Stimulated activated naive CD8-positive, alpha-beta T cell treated with anti-CD3 and anti-CD28 coated beads, Interleukin-15, amount 100 ng/mL, for 72 hours (primary cell): ENCODE measurements at regions not wholly inside any gene's neighbourhood (a gene's known extent, or its start where the extent isn't known, plus 50 kb on each side); places are given as distances from the start of the nearest gene placed in this dataset.

Experiments used
- ATAC-seq: fragments of 150-1000 bp; cut with Tn5 transposase; 2 replicates; pipeline ENCODE4 v1.10.0; 2021; ENCODE audit warnings: mild to moderate bottlenecking, moderate library complexity
- DNase-seq, 2 donors: peaks; one replicate each; pipeline ENCODE4 v3.0.0; 2021 to 2022
- H3K27ac Mint-ChIP-seq, 2 donors: one replicate each; pipeline ENCODE4 v1.8.0; 2022; ENCODE audit warnings: mild to moderate bottlenecking in 2 of 2, mixed read lengths in 2 of 2, moderate library complexity in 2 of 2
- H3K27me3 Mint-ChIP-seq: one replicate; pipeline ENCODE4 v1.8.0; 2022; ENCODE audit warnings: mixed read lengths
- H3K4me1 Mint-ChIP-seq: one replicate; pipeline ENCODE4 v1.8.0; 2022; ENCODE audit warnings: mild to moderate bottlenecking, mixed read lengths
- H3K4me3 Mint-ChIP-seq, 2 donors: one replicate each; pipeline ENCODE4 v1.8.0; 2022; ENCODE audit warnings: mild to moderate bottlenecking in 2 of 2, mixed read lengths in 2 of 2, moderate library complexity in 1 of 2
- H3K9me3 Mint-ChIP-seq, 2 donors: one replicate each; pipeline ENCODE4 v1.8.0; 2022; ENCODE audit warnings: mixed read lengths in 2 of 2

DNA sequence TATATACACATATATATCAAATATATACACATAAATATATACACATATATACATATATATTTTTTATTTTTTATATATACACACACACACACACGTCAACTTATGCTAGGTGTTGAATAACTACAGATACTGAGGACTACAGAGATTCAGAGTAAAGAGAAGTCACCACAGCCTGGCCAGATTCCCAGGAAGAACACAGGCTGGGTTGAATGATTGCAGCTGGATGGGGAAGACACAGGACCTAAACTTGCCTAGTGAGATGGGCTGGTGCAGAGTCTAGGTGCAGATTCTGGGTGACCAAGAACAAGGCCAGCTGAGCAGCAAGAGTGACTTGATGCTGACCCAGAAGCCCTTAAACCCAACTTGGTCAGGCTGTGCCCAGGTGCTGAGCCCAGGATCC, 241.3 kb downstream of the KCTD12 start:
- Mint-ChIP-seq H3K9me3 (no peaks in the 10 kb centered on the region), H3K27me3 (no peaks in the 10 kb centered on the region), H3K4me3 (no peak overlapping the region), H3K27ac (no peak overlapping the region), H3K4me1 (no peaks in the 10 kb centered on the region)
- no peak for DNase-seq
- no peak for ATAC-seq

DNA sequence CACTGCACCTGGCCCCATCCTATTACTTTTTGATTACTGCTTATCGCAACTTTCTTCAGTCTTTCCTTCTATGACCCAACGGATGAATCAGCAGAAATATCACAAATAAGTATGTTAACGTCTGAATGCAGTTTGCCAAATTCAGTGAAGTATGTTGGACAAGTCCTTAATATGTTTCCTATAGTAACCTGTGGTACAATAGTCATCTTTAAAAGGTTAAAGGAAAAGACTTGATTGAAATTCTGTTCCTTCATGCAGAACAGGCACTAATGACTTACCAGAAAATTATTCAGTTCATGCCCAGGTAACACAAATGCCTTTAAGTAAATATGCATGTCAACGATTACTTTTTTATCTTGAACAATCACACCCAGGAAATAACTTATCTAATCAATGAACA, 242.6 kb downstream of the KCTD12 start:
- no peaks in the 10 kb centered on the region for H3K9me3 Mint-ChIP-seq
- ATAC-seq: no peak
- no peaks in the 10 kb centered on the region for H3K27me3 Mint-ChIP-seq
- no peaks in the 10 kb centered on the region for H3K4me1 Mint-ChIP-seq
- H3K4me3 Mint-ChIP-seq: no peak overlapping the region
- DNase-seq: no peak
- H3K27ac Mint-ChIP-seq: no peak overlapping the region

DNA sequence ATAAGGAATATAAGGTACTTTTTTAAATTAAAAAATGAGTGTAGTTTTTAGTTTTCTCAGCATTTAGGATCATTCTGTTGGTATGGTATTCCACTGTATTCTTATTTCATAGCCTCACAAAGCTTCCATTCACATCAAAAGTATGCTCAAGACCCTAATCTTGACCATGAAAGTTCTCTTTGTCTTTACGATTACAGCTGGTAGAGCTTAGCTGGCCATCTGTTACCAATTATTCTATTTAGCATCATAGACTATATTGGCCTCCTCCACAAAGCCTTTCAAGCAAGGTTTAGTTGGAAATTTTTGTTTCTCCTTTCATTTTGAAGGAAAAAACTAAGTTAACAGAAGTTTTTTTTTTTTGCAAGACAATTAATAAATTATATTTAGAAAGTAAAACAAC, 245.1 kb downstream of the KCTD12 start:
- ATAC-seq: no peak
- Mint-ChIP-seq H3K27ac (no peak overlapping the region), H3K4me1 (no peaks in the 10 kb centered on the region), H3K9me3 (no peaks in the 10 kb centered on the region), H3K4me3 (no peak overlapping the region), H3K27me3 (no peaks in the 10 kb centered on the region)
- DNase-seq: no peak

DNA sequence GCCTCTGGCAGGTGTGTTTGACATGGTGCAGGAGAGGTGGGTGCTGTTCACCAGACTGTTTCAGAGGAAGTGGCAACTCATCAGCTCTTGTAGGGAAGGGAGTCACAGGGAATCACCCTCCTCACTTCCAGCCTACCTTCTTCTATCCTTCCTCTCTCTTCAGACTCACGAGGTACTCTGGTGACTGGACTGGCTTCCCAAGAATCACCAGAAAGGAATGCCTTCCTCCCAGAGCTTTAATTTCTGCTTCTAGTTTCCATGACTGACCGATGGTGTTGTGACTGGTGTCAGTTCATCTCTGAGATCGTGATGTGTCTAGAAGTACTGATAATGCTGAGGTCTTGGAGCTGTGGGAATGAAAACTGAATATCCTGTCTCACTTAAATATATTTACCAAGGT, 247.3 kb downstream of the KCTD12 start:
- DNase-seq (no peak), ATAC-seq (no peak)
- Mint-ChIP-seq H3K27me3 (no peaks in the 10 kb centered on the region), H3K4me1 (no peaks in the 10 kb centered on the region), H3K9me3 (no peaks in the 10 kb centered on the region), H3K4me3 (no peak overlapping the region), H3K27ac (no peak overlapping the region)

DNA sequence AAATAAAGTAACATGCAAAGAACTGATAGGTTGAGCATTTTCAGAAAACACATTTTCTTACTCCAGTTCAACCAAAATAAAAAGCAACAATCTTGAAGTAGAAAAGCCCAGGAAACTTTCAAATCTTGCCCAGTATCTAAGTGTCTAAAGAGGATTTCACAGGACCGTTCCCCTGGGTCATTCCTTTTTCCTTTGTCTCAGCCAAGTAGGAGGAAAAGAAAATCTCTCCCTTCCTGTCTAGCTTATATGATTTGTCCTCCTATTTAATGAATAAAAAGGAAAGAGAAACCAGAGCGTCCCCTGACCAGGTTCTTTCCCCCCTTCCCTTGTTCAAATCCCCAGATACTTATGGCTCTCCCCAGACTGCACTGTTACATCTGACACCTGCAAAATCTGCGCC, 248.0 kb downstream of the KCTD12 start:
- DNase-seq: no peak
- Mint-ChIP-seq H3K9me3 (no peaks in the 10 kb centered on the region), H3K4me3 (no peak overlapping the region), H3K4me1 (no peaks in the 10 kb centered on the region), H3K27me3 (no peaks in the 10 kb centered on the region), H3K27ac (no peak overlapping the region)
- ATAC-seq: no peak

DNA sequence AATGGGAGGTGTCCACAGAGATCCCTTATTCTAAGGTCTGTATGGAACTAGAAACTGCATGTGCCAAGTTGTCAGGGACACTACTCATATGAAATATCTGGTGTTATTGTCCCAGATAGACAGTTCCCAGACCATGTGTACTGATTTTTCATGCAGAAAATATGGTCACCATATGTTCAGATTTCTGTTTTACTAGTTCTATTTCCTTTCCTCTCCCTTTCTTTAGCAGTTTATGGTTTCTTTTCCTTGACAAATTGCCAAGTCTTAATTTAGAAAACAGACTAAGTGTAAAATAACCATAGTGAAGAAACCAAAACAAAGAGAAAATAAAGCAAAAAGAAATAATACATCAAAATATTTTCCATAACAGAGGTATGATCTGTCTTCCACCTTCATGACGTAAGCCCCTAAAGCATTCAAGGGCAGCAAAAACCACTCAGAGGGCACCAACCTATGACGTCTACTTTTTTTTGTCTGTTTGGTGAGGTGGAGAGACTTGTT, 248.5 kb downstream of the KCTD12 start:
- Mint-ChIP-seq H3K27ac (no peak overlapping the region), H3K4me1 (no peaks in the 10 kb centered on the region)
- no peak for ATAC-seq

DNA sequence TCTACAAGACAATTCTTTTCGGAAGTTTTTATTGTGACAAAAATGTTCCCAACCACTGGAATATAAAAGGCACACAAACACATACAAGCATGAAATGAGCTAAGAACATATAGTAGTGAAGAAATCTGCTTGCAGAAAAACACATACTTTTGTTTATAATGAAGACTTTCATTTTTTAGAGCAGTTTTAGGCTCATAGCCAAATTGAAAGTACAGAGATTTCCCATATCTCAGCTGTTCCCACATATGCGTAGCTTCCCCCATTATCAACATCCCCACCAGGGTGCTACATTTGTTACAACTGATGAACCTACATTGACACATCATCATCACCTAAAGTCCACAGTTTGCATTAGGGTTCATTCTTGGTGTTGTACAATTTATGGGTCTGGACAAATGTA, 249.4 kb downstream of the KCTD12 start:
- no peaks in the 10 kb centered on the region for H3K27me3 Mint-ChIP-seq
- no peak overlapping the region for H3K4me3 Mint-ChIP-seq
- DNase-seq (no peak), ATAC-seq (no peak)
- no peak overlapping the region for H3K27ac Mint-ChIP-seq
- H3K9me3 Mint-ChIP-seq: no peaks in the 10 kb centered on the region
- no peaks in the 10 kb centered on the region for H3K4me1 Mint-ChIP-seq

More for the DNA sequence above, 248.5 kb downstream of the KCTD12 start:
- H3K27me3 Mint-ChIP-seq: no peaks in the 10 kb centered on the region
- DNase-seq: no peak
- H3K4me3 Mint-ChIP-seq: no peak overlapping the region
- H3K9me3 Mint-ChIP-seq: no peaks in the 10 kb centered on the region

DNA sequence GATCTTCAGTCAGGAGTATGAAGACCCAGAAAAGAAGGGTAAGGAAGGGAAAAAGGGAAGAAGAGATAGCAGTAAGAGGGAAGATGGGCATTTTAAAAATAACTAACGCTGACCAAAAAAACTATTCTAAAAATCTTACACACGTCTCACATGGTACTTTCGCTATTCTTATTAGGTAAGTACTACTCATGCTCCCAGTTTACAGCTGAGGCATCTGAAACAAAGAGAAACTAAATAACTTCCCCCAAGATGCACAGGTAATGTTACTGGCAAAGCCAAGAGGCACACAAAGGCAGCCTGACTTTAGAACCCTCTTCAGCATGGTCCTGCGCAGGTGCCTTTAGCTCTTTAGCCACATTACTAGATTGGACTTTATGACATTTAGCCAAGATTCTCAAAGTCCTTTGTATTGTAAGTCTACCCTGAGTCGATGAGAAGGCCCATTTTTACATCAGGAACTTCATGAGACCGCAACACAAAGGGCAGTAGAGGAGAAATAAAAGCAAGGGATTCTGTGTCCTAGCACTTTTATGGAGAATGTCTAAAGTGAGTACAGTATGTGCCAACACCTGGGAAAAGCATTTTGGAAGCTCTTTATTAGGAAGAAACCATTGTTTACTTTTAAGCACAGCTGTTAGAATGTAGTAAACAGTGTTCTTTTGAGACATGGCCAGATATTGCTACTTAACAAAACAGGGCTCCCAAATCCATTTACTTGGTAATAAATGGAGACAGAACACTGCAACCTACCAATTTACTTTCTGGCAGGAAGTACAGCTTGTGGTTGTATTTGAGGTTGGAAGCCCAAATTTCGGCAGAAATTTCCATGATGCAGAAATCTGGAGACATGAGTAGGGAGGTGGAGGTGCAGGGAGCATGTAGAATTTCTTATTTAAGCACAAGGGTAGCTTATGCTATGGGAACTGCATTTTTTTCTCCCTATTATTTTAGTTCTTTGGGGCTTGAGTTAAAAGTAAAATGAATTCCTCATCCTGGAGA, 250.7 kb downstream of the KCTD12 start:
- DNase-seq (no peak), ATAC-seq (no peak)
- no peaks in the 10 kb centered on the region for H3K9me3 Mint-ChIP-seq
- no peak overlapping the region for H3K4me3 Mint-ChIP-seq
- H3K27ac Mint-ChIP-seq: no peak overlapping the region
- no peaks in the 10 kb centered on the region for H3K27me3 Mint-ChIP-seq
- no peaks in the 10 kb centered on the region for H3K4me1 Mint-ChIP-seq

DNA sequence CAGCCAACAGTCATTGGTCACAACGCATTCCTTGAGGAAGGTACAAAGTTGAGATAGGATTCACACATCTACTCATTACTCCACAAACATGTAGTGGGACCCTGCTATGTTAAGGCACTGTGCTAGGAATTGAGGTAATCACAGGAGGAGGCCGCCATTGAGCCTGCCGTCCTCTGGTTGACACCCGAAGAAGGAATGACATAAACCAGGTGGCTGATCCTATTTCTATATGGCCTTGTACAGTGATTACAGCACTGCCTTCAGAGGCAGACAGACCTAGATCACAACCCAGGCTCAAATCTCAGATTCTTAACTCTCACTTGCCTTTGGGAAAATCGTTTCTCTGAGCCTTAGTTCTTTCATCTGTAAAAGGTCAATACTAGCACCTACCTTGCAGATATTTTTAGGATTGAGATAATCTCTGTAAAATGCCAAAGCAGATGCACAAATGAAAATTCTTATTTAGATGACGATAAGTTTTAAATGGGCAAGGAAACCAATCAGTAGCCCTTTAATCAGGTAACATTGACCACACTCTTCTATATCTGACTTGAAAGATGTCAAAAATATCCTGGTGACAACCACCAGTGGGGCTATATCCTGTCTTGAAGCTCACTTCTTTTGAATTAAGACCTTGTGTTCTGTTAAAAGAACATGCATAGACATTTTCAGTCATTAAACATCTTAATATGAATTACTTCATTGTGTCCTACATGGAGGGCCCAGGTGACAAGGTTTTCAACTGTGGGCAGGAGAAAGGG, 251.6 kb downstream of the KCTD12 start:
- no peaks in the 10 kb centered on the region for H3K4me1 Mint-ChIP-seq
- H3K4me3 Mint-ChIP-seq: no peak overlapping the region
- no peak overlapping the region for H3K27ac Mint-ChIP-seq
- ATAC-seq (no peak), DNase-seq (no peak)
- H3K9me3 Mint-ChIP-seq: no peaks in the 10 kb centered on the region
- no peaks in the 10 kb centered on the region for H3K27me3 Mint-ChIP-seq

DNA sequence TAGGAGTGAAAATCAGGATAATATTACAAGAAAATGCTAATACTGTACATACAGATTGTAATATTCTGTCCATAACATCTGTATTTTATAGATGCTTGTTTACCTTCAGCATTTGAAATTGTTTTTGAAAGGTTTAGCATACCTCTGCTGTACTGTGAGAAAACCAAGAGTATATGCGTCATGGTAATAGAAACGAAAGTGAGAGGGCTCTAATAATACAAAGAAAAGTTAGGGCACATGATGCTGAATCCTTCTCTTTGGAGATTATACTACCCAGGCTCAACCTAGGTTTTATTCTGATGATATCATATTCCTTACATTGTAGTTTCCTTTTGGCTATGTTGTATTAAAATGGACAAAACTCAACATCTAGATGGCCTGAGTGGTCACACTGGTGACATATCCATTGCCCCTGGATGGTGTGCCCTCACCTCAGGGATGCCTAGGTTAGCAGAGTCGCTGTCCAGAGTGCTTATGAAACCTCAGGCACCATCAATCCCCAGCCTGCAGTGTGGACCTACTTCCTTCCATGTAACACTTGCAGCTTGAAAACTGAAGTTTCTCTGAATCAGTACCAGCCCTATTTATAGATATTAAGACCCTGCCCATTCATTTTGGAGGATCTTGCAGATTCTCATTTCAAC, 253.7 kb downstream of the KCTD12 start:
- H3K27me3 Mint-ChIP-seq: peaks cover 11% of the 10 kb centered on the region
- no peaks in the 10 kb centered on the region for H3K4me1 Mint-ChIP-seq
- no peak for DNase-seq
- H3K27ac Mint-ChIP-seq: no peak overlapping the region
- ATAC-seq: no peak
- no peak overlapping the region for H3K4me3 Mint-ChIP-seq
- H3K9me3 Mint-ChIP-seq: peaks cover 0 to 8% of the 10 kb centered on the region in 2 donors

DNA sequence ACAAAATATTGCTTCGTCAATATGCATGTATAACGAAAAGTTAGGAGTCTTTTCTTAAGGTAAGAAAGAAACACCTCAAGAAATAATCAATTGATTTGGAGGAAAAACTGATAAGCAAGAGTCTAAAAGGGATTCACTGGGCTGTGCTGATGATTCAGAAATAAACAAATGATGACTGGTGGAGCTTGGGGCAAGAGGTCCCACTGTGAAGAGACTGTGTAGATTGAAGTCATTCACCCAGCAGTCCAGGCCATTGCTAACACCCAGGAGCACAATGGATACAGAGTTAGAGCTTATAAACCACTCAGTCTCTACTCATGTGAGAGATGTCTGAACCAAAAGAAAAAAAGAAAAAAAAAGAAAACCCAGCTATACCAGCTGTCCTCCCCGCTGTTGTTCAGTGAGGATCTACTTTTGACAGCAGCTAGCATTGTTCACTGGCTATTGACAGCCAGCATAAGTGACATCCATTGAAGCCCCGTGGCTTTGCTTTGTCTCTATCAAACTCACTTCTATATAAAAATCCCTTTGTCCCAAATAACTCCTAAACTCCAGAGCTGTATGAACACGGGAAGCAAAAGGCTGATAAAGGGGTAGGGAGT, 255.5 kb downstream of the KCTD12 start:
- DNase-seq (no peak), ATAC-seq (no peak)
- H3K27me3 Mint-ChIP-seq: peaks cover 25% of the 10 kb centered on the region
- no peak overlapping the region for H3K27ac Mint-ChIP-seq
- H3K9me3 Mint-ChIP-seq: peaks cover 0 to 8% of the 10 kb centered on the region in 2 donors
- H3K4me1 Mint-ChIP-seq: no peaks in the 10 kb centered on the region
- no peak overlapping the region for H3K4me3 Mint-ChIP-seq

DNA sequence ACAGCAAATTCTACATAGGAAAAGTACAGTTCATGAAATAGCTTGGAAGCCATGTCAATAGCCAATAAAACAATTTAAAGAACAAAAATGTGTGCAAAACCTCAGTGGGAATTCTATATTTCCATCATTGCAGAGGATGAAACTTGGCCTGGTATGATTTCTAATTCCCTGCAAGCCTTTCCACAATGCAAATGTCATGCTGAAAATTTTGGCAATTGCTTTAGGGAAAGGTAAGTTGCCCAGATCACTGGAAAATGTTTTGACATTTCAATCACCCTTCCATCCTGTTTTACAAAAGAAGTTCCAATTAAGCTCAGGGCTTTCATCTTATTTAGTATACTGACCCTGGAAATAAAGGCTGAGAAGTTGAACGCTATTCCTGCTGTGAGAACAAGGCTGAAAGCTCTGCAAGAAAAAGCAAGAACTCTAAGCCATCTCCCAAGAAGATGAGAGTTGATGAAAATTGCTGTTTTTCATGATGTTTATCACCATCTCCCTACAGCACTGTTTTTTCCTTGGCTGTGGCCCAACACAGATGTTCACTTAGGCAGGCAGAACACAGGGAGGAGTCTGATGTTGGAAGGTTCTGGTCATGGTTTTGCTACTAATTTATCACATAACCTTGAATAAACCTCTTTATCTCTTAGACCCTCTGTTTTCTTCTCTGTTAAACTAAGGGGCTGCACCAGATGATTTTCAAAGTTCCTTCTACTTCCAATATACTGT, 263.7 kb downstream of the KCTD12 start:
- ATAC-seq (no peak), DNase-seq (no peak)
- Mint-ChIP-seq H3K4me1 (no peaks in the 10 kb centered on the region), H3K4me3 (no peak overlapping the region), H3K27me3 (peaks cover 23% of the 10 kb centered on the region), H3K9me3 (no peaks in the 10 kb centered on the region), H3K27ac (no peak overlapping the region)

DNA sequence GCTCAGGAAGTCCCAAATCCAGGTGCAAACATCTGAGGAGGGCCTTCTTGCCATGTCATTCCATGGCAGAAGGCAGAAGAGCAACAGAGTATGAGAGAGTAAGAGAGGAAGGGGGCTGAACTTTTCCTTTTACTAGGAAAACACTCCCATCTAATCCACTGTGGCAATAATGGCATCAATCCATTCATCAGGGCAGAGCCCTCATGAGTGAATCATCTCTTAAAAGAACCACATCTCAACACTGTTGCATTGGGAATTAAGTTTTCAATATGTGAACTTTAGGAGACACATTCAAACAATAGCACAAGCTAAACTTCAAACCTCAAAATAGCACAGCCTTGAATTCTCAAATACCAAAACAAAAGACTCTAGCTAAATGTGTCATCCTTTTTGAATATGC, 264.5 kb downstream of the KCTD12 start:
- no peaks in the 10 kb centered on the region for H3K9me3 Mint-ChIP-seq
- no peaks in the 10 kb centered on the region for H3K4me1 Mint-ChIP-seq
- DNase-seq: no peak
- H3K27ac Mint-ChIP-seq: no peak overlapping the region
- no peak for ATAC-seq
- no peak overlapping the region for H3K4me3 Mint-ChIP-seq
- H3K27me3 Mint-ChIP-seq: peaks cover 19% of the 10 kb centered on the region

DNA sequence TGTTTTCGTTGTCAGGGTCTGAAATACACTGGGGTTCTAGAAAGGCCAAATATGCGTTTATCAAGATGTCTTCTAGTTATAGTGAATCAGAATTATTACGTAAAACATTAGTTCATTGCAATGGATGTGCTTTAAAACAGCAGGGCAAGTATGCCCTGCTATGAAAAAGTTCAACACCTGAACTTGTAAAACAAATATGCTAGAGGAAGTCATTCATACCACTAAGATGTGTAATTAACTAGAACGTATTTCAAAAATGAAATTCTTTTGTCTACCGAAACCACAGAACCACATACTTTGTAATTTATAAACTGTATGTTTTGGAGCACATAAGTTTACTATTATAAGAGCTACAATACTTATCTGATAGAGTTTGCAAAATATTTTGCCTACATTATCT, 266.2 kb downstream of the KCTD12 start:
- no peaks in the 10 kb centered on the region for H3K9me3 Mint-ChIP-seq

DNA sequence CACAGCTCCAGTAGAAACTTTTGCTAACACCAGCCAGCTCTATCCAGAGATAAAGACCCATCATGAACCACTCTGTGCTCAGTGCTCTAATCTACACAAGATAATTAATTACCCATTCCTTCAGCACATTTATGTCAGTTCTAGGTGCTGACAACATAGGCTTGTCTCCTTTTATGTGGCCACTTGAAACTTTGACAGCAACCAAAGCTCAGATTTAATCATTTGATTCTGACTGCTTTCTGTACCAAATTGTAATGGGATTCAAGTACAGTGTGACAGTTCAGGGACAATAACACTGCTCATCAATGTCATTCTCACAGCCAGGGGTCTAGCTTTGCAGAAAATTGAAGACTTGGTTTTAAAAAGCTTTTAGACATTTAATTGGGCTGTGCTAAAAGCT, 266.6 kb downstream of the KCTD12 start:
- DNase-seq: no peak
- H3K9me3 Mint-ChIP-seq: no peaks in the 10 kb centered on the region
- no peak for ATAC-seq
- H3K27ac Mint-ChIP-seq: no peak overlapping the region
- no peak overlapping the region for H3K4me3 Mint-ChIP-seq
- no peaks in the 10 kb centered on the region for H3K4me1 Mint-ChIP-seq
- H3K27me3 Mint-ChIP-seq: peaks cover 5% of the 10 kb centered on the region

More for the DNA sequence above, 266.2 kb downstream of the KCTD12 start:
- Mint-ChIP-seq H3K27ac (no peak overlapping the region), H3K27me3 (peaks cover 5% of the 10 kb centered on the region), H3K4me1 (no peaks in the 10 kb centered on the region), H3K4me3 (no peak overlapping the region)
- ATAC-seq (no peak), DNase-seq (no peak)
